Endothelial cell of umbilical vein (primary cell): ENCODE measurements at regions not wholly inside any gene's neighbourhood (a gene's known extent, or its start where the extent isn't known, plus 50 kb on each side); places are given as distances from the start of the nearest gene placed in this dataset.

Source experiments
- CTCF ChIP-seq, 2 donors: IDR thresholded peaks; 1 replicate in 1 of 2; 2 replicates in 1 of 2; pipeline ENCODE4 v1.5.1; 2011; ENCODE audit warnings: low read length in 2 of 2, mild to moderate bottlenecking in 2 of 2, moderate library complexity in 2 of 2, control low read depth in 1 of 2, inconsistent platforms in 1 of 2, low read depth in 1 of 2; ENCODE audit not compliant: insufficient read depth in 1 of 2; ENCODE audit errors: extremely low read depth in 1 of 2
- EZH2 ChIP-seq: IDR thresholded peaks from 2 replicates; pipeline ENCODE4 v1.6.1; 2012; ENCODE audit warnings: borderline replicate concordance, low read depth, mild to moderate bottlenecking, moderate library complexity, low read length, inconsistent platforms; ENCODE audit not compliant: severe bottlenecking
- MYC ChIP-seq: IDR thresholded peaks from one replicate; pipeline ENCODE4 v1.6.1; 2011; ENCODE audit warnings: mild to moderate bottlenecking, low read depth, low read length
- POLR2A ChIP-seq: IDR thresholded peaks from 2 replicates; pipeline ENCODE4 v1.6.1; 2012; ENCODE audit warnings: low read depth, mild to moderate bottlenecking, control low read depth, low read length
- POLR2AphosphoS5 ChIP-seq: IDR thresholded peaks from 2 replicates; pipeline ENCODE4 v1.6.1; 2012; ENCODE audit warnings: low read depth, mild to moderate bottlenecking, control low read depth, low read length, moderate library complexity; ENCODE audit not compliant: insufficient read depth

- TF ChIP-seq CTCF (IDR thresholded peaks at IDR 0.05; ENCODE audit: extremely low read depth in 1 of 2, insufficient read depth in 1 of 2, low read depth in 1 of 2, low read length in 2 of 2) (no peak), EZH2 (no peak), POLR2AphosphoS5 (no peak), MYC (no peak), POLR2A (no peak)
Measured at GRCh38 chr12:29032446-29032845, 116.6 kb upstream of the FAR2 start.
